Esophagus muscularis mucosa (tissue), 4 donors: ENCODE measurements at regions not wholly inside any gene's neighbourhood (a gene's known extent, or its start where the extent isn't known, plus 50 kb on each side); places are given as distances from the start of the nearest gene placed in this dataset.
A peak's percentile ranks its signal among the peaks of the same experiment; 100 is the strongest.

Experiments
- DNase-seq: peaks from one replicate; pipeline ENCODE4 v3.0.0-alpha.2; 2017; ENCODE audit errors: extremely low spot score
- H3K27ac ChIP-seq, 4 donors: fragments of 200-600 bp; sonication (generic); replicated peaks in 1 of 4; 1 replicate in 3 of 4; 2 replicates in 1 of 4; pipeline ENCODE4 v1.5.1; 2016 to 2019; ENCODE audit warnings: mild to moderate bottlenecking in 1 of 4
- H3K27me3 ChIP-seq, 4 donors: fragments of 200-600 bp; sonication (generic); one replicate each; pipeline versions ENCODE4 v1.5.1 to v1.6.0; 2016 to 2019
- H3K36me3 ChIP-seq, 4 donors: fragments of 200-600 bp; sonication (generic); one replicate each; pipeline ENCODE4 v1.5.1; 2016 to 2019
- H3K4me1 ChIP-seq, 4 donors: fragments of 200-600 bp; sonication (generic); one replicate each; pipeline ENCODE4 v1.5.1; 2016 to 2019
- H3K4me3 ChIP-seq, 4 donors: fragments of 200-600 bp; sonication (generic); 1 replicate in 2 of 4; 2 replicates in 2 of 4; pipeline ENCODE4 v1.5.1; 2016 to 2019; ENCODE audit warnings: mild to moderate bottlenecking in 4 of 4, moderate library complexity in 1 of 4
- H3K9me3 ChIP-seq, 4 donors: fragments of 200-600 bp; sonication (generic); 1 replicate in 3 of 4; 2 replicates in 1 of 4; pipeline ENCODE4 v1.5.1; 2016 to 2019
- CTCF ChIP-seq, 3 experiments: fragments of 200-600 bp in 2 of 3; fragments of 450-650 bp in 1 of 3; sonication (generic) in 2 of 3; IDR thresholded peaks; one replicate each; pipeline ENCODE4 v1.5.1; 2017 to 2019; ENCODE audit warnings: antibody characterized with exemption in 3 of 3, mild to moderate bottlenecking in 2 of 3, moderate library complexity in 1 of 3
- EP300 ChIP-seq: sonication (generic); formaldehyde crosslinking; IDR thresholded peaks from one replicate; pipeline ENCODE4 v1.6.1; 2017; ENCODE audit warnings: antibody characterized with exemption
- POLR2A ChIP-seq: fragments of 450-650 bp; IDR thresholded peaks from one replicate; pipeline ENCODE4 v1.6.1; 2017; ENCODE audit warnings: antibody characterized with exemption, moderate library complexity, mild to moderate bottlenecking, low read depth
- POLR2AphosphoS5 ChIP-seq, 2 donors: sonication (generic); formaldehyde crosslinking; IDR thresholded peaks; one replicate each; pipeline ENCODE4 v1.6.1; 2017; ENCODE audit warnings: antibody characterized with exemption in 2 of 2
- WGBS: methylation state at CpG from one replicate; pipeline ENCODE4 v1.1.5; 2018; 5-methylcytosine and 5-hydroxymethylcytosine counted together
- intact Hi-C: fragments of 100-400 bp; cut with DNase I; formaldehyde crosslinking; loops from one replicate; pipeline ENCODE4 v1.15.1; 2023

- intact Hi-C loops = no loop called here
- 97% methylated on average over 5 of the region's 5 CpGs for WGBS
- no peak for DNase-seq
These were observed 56.6 kb upstream of the SCOC start for GRCh38 chr4:140316799-140317198.

GRCh38 chr4:140315970-140316369 is 57.5 kb upstream of the SCOC start:
- peak; percentile 74 for DNase-seq
- WGBS = 83% methylated on average over 2 of the region's 2 CpGs
- intact Hi-C loops = no loop called here
- H3K9me3 ChIP-seq = no peaks in the 10 kb centered on the region
- H3K36me3 ChIP-seq = no peaks in the 10 kb centered on the region
- H3K4me1 ChIP-seq = peaks cover 0 to 17% (median 15%) of the 10 kb centered on the region in 4 donors
- no peak overlapping the region for H3K4me3 ChIP-seq
- peak overlapping the region in 2 of 4 donors; percentile 39 to 55 for H3K27ac ChIP-seq
- TF ChIP-seq CTCF (IDR thresholded peaks at IDR 0.05) (no peak), EP300 (no peak), POLR2A (no peak), POLR2AphosphoS5 (IDR thresholded peaks at IDR 0.05) (no peak)
- no peaks in the 10 kb centered on the region for H3K27me3 ChIP-seq

More at GRCh38 chr4:140316799-140317198, 56.6 kb upstream of the SCOC start:
- TF ChIP-seq POLR2AphosphoS5 (IDR thresholded peaks at IDR 0.05) (no peak), EP300 (no peak), POLR2A (no peak), CTCF (IDR thresholded peaks at IDR 0.05) (no peak)
- H3K4me3 ChIP-seq = no peak overlapping the region
- no peaks in the 10 kb centered on the region for H3K27me3 ChIP-seq
- no peaks in the 10 kb centered on the region for H3K36me3 ChIP-seq
- H3K4me1 ChIP-seq = peaks cover 0 to 17% (median 15%) of the 10 kb centered on the region in 4 donors
- no peak overlapping the region for H3K27ac ChIP-seq
- H3K9me3 ChIP-seq = peaks cover 0 to 2% (median 0%) of the 10 kb centered on the region in 4 donors

- DNase-seq = peak; percentile 64
- H3K9me3 ChIP-seq = no peaks in the 10 kb centered on the region
- peak overlapping the region in 3 of 4 donors; percentile 39 to 55 (median 51) for H3K27ac ChIP-seq
- H3K4me3 ChIP-seq = no peak overlapping the region
- peaks cover 0 to 17% (median 15%) of the 10 kb centered on the region in 4 donors for H3K4me1 ChIP-seq
- H3K36me3 ChIP-seq = no peaks in the 10 kb centered on the region
- no peak for TF ChIP-seq EP300
- TF ChIP-seq CTCF (IDR thresholded peaks at IDR 0.05) = no peak
- TF ChIP-seq POLR2A = no peak
- TF ChIP-seq POLR2AphosphoS5 (IDR thresholded peaks at IDR 0.05) = no peak
- H3K27me3 ChIP-seq = no peaks in the 10 kb centered on the region
- intact Hi-C loops = no loop called here
- WGBS = 89% methylated on average over 2 of the region's 2 CpGs
These were observed 58.0 kb upstream of the SCOC start for GRCh38 chr4:140315438-140315837.

- intact Hi-C loops = no loop called here
- peaks cover 0 to 17% (median 15%) of the 10 kb centered on the region in 4 donors for H3K4me1 ChIP-seq
- H3K36me3 ChIP-seq = no peaks in the 10 kb centered on the region
- no peaks in the 10 kb centered on the region for H3K27me3 ChIP-seq
- TF ChIP-seq EP300 (no peak), CTCF (IDR thresholded peaks at IDR 0.05) (no peak), POLR2A (no peak), POLR2AphosphoS5 (IDR thresholded peaks at IDR 0.05) (no peak)
- no peak overlapping the region for H3K4me3 ChIP-seq
- no peak for DNase-seq
- 81% methylated on average over 1 of the region's 1 CpG for WGBS
- H3K27ac ChIP-seq = peak overlapping the region in 3 of 4 donors; percentile 39 to 55 (median 51)
- no peaks in the 10 kb centered on the region for H3K9me3 ChIP-seq
These were observed 58.4 kb upstream of the SCOC start for GRCh38 chr4:140315019-140315418.

GRCh38 chr4:140312100-140312499 is 61.3 kb upstream of the SCOC start:
- Histone ChIP-seq H3K4me3 (no peak overlapping the region), H3K4me1 (peaks cover 10 to 40% (median 33%) of the 10 kb centered on the region in 4 donors), H3K9me3 (no peaks in the 10 kb centered on the region), H3K27ac (no peak overlapping the region), H3K27me3 (no peaks in the 10 kb centered on the region), H3K36me3 (no peaks in the 10 kb centered on the region)
- 78% methylated on average over 2 of the region's 2 CpGs for WGBS
- TF ChIP-seq EP300 = no peak
- no peak for TF ChIP-seq CTCF (IDR thresholded peaks at IDR 0.05)
- TF ChIP-seq POLR2AphosphoS5 (IDR thresholded peaks at IDR 0.05) = no peak
- no peak for TF ChIP-seq POLR2A
- DNase-seq = no peak
- intact Hi-C loops = no loop called here
